Sigmoid colon (tissue), 6 donors: ENCODE measurements at regions not wholly inside any gene's neighbourhood (a gene's known extent, or its start where the extent isn't known, plus 50 kb on each side); places are given as distances from the start of the nearest gene placed in this dataset.

Source experiments
- DNase-seq: peaks from one replicate; pipeline ENCODE4 v3.0.0-alpha.2; 2019
- H3K27ac ChIP-seq, 4 donors: fragments of 200-600 bp; sonication (generic); one replicate each; pipeline ENCODE4 v1.5.1; 2016 to 2019; ENCODE audit warnings: mild to moderate bottlenecking in 1 of 4
- H3K27me3 ChIP-seq, 3 donors: fragments of 200-600 bp; sonication (generic); one replicate each; pipeline ENCODE4 v1.5.1; 2019; ENCODE audit warnings: mild to moderate bottlenecking in 1 of 3
- H3K36me3 ChIP-seq, 4 donors: fragments of 200-600 bp; sonication (generic); one replicate each; pipeline ENCODE4 v1.5.1; 2016 to 2019
- H3K4me1 ChIP-seq, 4 donors: fragments of 200-600 bp; sonication (generic); one replicate each; pipeline ENCODE4 v1.5.1; 2017 to 2019
- H3K4me3 ChIP-seq, 4 donors: fragments of 200-600 bp; sonication (generic); one replicate each; pipeline ENCODE4 v1.5.1; 2017 to 2019; ENCODE audit warnings: mild to moderate bottlenecking in 2 of 4, moderate library complexity in 1 of 4
- H3K9me3 ChIP-seq, 4 donors: fragments of 200-600 bp in 3 of 4; sonication (generic) in 3 of 4; one replicate each; pipeline versions ENCODE4 v1.5.1 to v1.6.1; 2013 to 2019
- CTCF ChIP-seq, 4 experiments: fragments of 450-650 bp in 3 of 4; fragments of 200-600 bp in 1 of 4; IDR thresholded peaks; one replicate each; pipeline ENCODE4 v1.5.1; 2016 to 2019; ENCODE audit warnings: antibody characterized with exemption in 4 of 4, mild to moderate bottlenecking in 3 of 4, moderate library complexity in 2 of 4
- EP300 ChIP-seq, 4 donors: sonication (generic); formaldehyde crosslinking; IDR thresholded peaks; one replicate each; pipeline ENCODE4 v1.6.1; 2017; ENCODE audit warnings: antibody characterized with exemption in 4 of 4
- POLR2A ChIP-seq, 2 donors: fragments of 450-650 bp; IDR thresholded peaks; one replicate each; pipeline ENCODE4 v1.6.1; 2016; ENCODE audit warnings: antibody characterized with exemption in 2 of 2, mild to moderate bottlenecking in 2 of 2, moderate library complexity in 2 of 2
- POLR2AphosphoS5 ChIP-seq, 4 donors: sonication (generic); formaldehyde crosslinking; IDR thresholded peaks; one replicate each; pipeline ENCODE4 v1.6.1; 2017; ENCODE audit warnings: antibody characterized with exemption in 4 of 4
- WGBS, 2 donors: extraction: QIAGEN DNeasy Blood & Tissue Kit; methylation state at CpG; one replicate each; pipeline ENCODE4 v1.1.7; 2013; 5-methylcytosine and 5-hydroxymethylcytosine counted together
- intact Hi-C: fragments of 100-400 bp; cut with DNase I; formaldehyde crosslinking; loops from one replicate; pipeline ENCODE4 v1.15.1; 2023
- donor health status: healthy with polysubstance abuse.
- donor health status: healthy.

GRCh38 chr2:189299974-189300373 lies 120.4 kb upstream of the COL5A2 start:
- intact Hi-C loops, result no loop called here
- no peaks in the 10 kb centered on the region for H3K9me3 ChIP-seq

GRCh38 chr2:189300916-189301315 lies 121.4 kb upstream of the COL5A2 start:
- no peaks in the 10 kb centered on the region for H3K9me3 ChIP-seq
- H3K27ac ChIP-seq, result no peak overlapping the region
- H3K36me3 ChIP-seq, result no peaks in the 10 kb centered on the region
- intact Hi-C loops, result no loop called here
- H3K4me1 ChIP-seq, result no peaks in the 10 kb centered on the region
- no peak overlapping the region for H3K4me3 ChIP-seq
- H3K27me3 ChIP-seq, result no peaks in the 10 kb centered on the region
- DNase-seq, result no peak
- TF ChIP-seq EP300 (IDR thresholded peaks at IDR 0.05) (no peak), POLR2A (IDR thresholded peaks at IDR 0.05) (no peak), POLR2AphosphoS5 (IDR thresholded peaks at IDR 0.05) (no peak), CTCF (IDR thresholded peaks at IDR 0.05) (no peak)

More at GRCh38 chr2:189299974-189300373, 120.4 kb upstream of the COL5A2 start:
- no peak for DNase-seq
- Histone ChIP-seq H3K27ac (no peak overlapping the region), H3K4me3 (no peak overlapping the region), H3K36me3 (no peaks in the 10 kb centered on the region), H3K4me1 (no peaks in the 10 kb centered on the region), H3K27me3 (no peaks in the 10 kb centered on the region)
- TF ChIP-seq EP300 (IDR thresholded peaks at IDR 0.05), result no peak
- no peak for TF ChIP-seq POLR2A (IDR thresholded peaks at IDR 0.05)
- no peak for TF ChIP-seq CTCF (IDR thresholded peaks at IDR 0.05)
- TF ChIP-seq POLR2AphosphoS5 (IDR thresholded peaks at IDR 0.05), result no peak
- WGBS, 2 donors, result 88 to 94% methylated on average over 1 of the region's 1 CpG

- H3K27me3 ChIP-seq, result no peaks in the 10 kb centered on the region
- TF ChIP-seq EP300 (IDR thresholded peaks at IDR 0.05) (no peak), POLR2A (IDR thresholded peaks at IDR 0.05) (no peak), POLR2AphosphoS5 (IDR thresholded peaks at IDR 0.05) (no peak), CTCF (IDR thresholded peaks at IDR 0.05) (no peak)
- H3K27ac ChIP-seq, result no peak overlapping the region
- no peaks in the 10 kb centered on the region for H3K9me3 ChIP-seq
- no peaks in the 10 kb centered on the region for H3K36me3 ChIP-seq
- H3K4me3 ChIP-seq, result no peak overlapping the region
- WGBS, 2 donors, result 80 to 84% methylated on average over 5 of the region's 5 CpGs
- DNase-seq, result no peak
- H3K4me1 ChIP-seq, result no peaks in the 10 kb centered on the region
- intact Hi-C loops, result no loop called here
These were observed 122.8 kb upstream of the COL5A2 start for GRCh38 chr2:189302274-189302948.

- intact Hi-C loops, result no loop called here
These were observed 124.8 kb upstream of the COL5A2 start for GRCh38 chr2:189304360-189304759.

More at GRCh38 chr2:189304360-189304759, 124.8 kb upstream of the COL5A2 start:
- Histone ChIP-seq H3K36me3 (no peaks in the 10 kb centered on the region), H3K4me3 (no peak overlapping the region), H3K27ac (no peak overlapping the region), H3K9me3 (no peaks in the 10 kb centered on the region), H3K27me3 (no peaks in the 10 kb centered on the region), H3K4me1 (no peaks in the 10 kb centered on the region)
- no peak for TF ChIP-seq EP300 (IDR thresholded peaks at IDR 0.05)
- TF ChIP-seq CTCF (IDR thresholded peaks at IDR 0.05), result no peak
- TF ChIP-seq POLR2A (IDR thresholded peaks at IDR 0.05), result no peak
- WGBS, 2 donors, result 78 to 90% methylated on average over 2 of the region's 2 CpGs
- no peak for DNase-seq
